ENCODE measurements at regions not wholly inside any gene's neighbourhood (a gene's known extent, or its start where the extent isn't known, plus 50 kb on each side); places are given as distances from the start of the nearest gene placed in this dataset.

GRCh38 chr4:24174602-24175001 lies 284.8 kb upstream of the PPARGC1A start:
- Histone ChIP-seq H3K27ac (no peak overlapping the region), H3K4me1 (no peaks in the 10 kb centered on the region), H3K9me3 (no peaks in the 10 kb centered on the region), H3K4me3 (no peak overlapping the region), H3K36me3 (replicated peaks in 1 of 2; ENCODE audit: insufficient read depth in 1 of 2, low read depth in 2 of 2) (no peaks in the 10 kb centered on the region), H3K27me3 (no peaks in the 10 kb centered on the region)
- DNase-seq (no peak), ATAC-seq (no peak)
- intact Hi-C loops (cut with DNase I): no loop called here
- no peak for TF ChIP-seq CTCF (IDR thresholded peaks at IDR 0.05)
- TF ChIP-seq POLR2A (IDR thresholded peaks at IDR 0.05): no peak
- WGBS, 2 donors: 66 to 67% methylated on average over 4 of the region's 4 CpGs

- DNase-seq (no peak), ATAC-seq (no peak)
- Histone ChIP-seq H3K36me3 (replicated peaks in 1 of 2; ENCODE audit: insufficient read depth in 1 of 2, low read depth in 2 of 2) (no peaks in the 10 kb centered on the region), H3K27me3 (no peaks in the 10 kb centered on the region), H3K4me1 (no peaks in the 10 kb centered on the region), H3K9me3 (no peaks in the 10 kb centered on the region), H3K4me3 (no peak overlapping the region), H3K27ac (no peak overlapping the region)
- 25 to 36% methylated on average over 4 of the region's 4 CpGs for WGBS, 2 donors
- no peak for TF ChIP-seq POLR2A (IDR thresholded peaks at IDR 0.05)
- TF ChIP-seq CTCF (IDR thresholded peaks at IDR 0.05): no peak
- intact Hi-C loops (cut with DNase I): no loop called here
Observed at GRCh38 chr4:24172406-24172805, 282.6 kb upstream of the PPARGC1A start.

- TF ChIP-seq CTCF (IDR thresholded peaks at IDR 0.05): no peak
- no peak for TF ChIP-seq POLR2A (IDR thresholded peaks at IDR 0.05)
- no peak overlapping the region for H3K4me3 ChIP-seq
- no peaks in the 10 kb centered on the region for H3K4me1 ChIP-seq
- no peaks in the 10 kb centered on the region for H3K9me3 ChIP-seq
- H3K27ac ChIP-seq: no peak overlapping the region
- no peak for DNase-seq
- no peak for ATAC-seq
- no peaks in the 10 kb centered on the region for H3K27me3 ChIP-seq
- H3K36me3 ChIP-seq (replicated peaks in 1 of 2; ENCODE audit: insufficient read depth in 1 of 2, low read depth in 2 of 2): no peaks in the 10 kb centered on the region
- intact Hi-C loops (cut with DNase I): no loop called here
Observed at GRCh38 chr4:24169956-24170355, 280.1 kb upstream of the PPARGC1A start.

GRCh38 chr4:24168658-24169057 lies 278.8 kb upstream of the PPARGC1A start:
- no peak overlapping the region for H3K4me3 ChIP-seq
- no peak for ATAC-seq
- H3K36me3 ChIP-seq (replicated peaks in 1 of 2; ENCODE audit: insufficient read depth in 1 of 2, low read depth in 2 of 2): no peaks in the 10 kb centered on the region
- no peaks in the 10 kb centered on the region for H3K4me1 ChIP-seq
- DNase-seq: no peak
- intact Hi-C loops (cut with DNase I): no loop called here
- TF ChIP-seq CTCF (IDR thresholded peaks at IDR 0.05): no peak
- TF ChIP-seq POLR2A (IDR thresholded peaks at IDR 0.05): no peak
- H3K9me3 ChIP-seq: no peaks in the 10 kb centered on the region
- 62 to 65% methylated on average over 2 of the region's 2 CpGs for WGBS, 2 donors
- H3K27ac ChIP-seq: no peak overlapping the region
- no peaks in the 10 kb centered on the region for H3K27me3 ChIP-seq

- no peaks in the 10 kb centered on the region for H3K27me3 ChIP-seq
- H3K4me1 ChIP-seq: no peaks in the 10 kb centered on the region
- no peak overlapping the region for H3K27ac ChIP-seq
- TF ChIP-seq CTCF (IDR thresholded peaks at IDR 0.05): no peak
- TF ChIP-seq POLR2A (IDR thresholded peaks at IDR 0.05): no peak
- WGBS, 2 donors: 66 to 81% methylated on average over 1 of the region's 1 CpG
- H3K36me3 ChIP-seq (replicated peaks in 1 of 2; ENCODE audit: insufficient read depth in 1 of 2, low read depth in 2 of 2): no peaks in the 10 kb centered on the region
- ATAC-seq: no peak
- intact Hi-C loops (cut with DNase I): no loop called here
- DNase-seq: no peak
- no peaks in the 10 kb centered on the region for H3K9me3 ChIP-seq
- H3K4me3 ChIP-seq: no peak overlapping the region
Observed at GRCh38 chr4:24166501-24166900, 276.7 kb upstream of the PPARGC1A start.
